HUES6 (cell line): ENCODE measurements at regions not wholly inside any gene's neighbourhood (a gene's known extent, or its start where the extent isn't known, plus 50 kb on each side); places are given as distances from the start of the nearest gene placed in this dataset.

Experiments used
- H3K27ac ChIP-seq: 2 replicates; pipeline ENCODE4 v1.7.0; 2013; ENCODE audit warnings: low read depth, mild to moderate bottlenecking, low read length, inconsistent platforms
- H3K27me3 ChIP-seq: 2 replicates; pipeline ENCODE4 v1.6.1; 2013; ENCODE audit warnings: low read length; ENCODE audit not compliant: control insufficient read depth, insufficient read depth
- H3K36me3 ChIP-seq: 2 replicates; pipeline ENCODE4 v1.6.1; 2013; ENCODE audit warnings: low read length; ENCODE audit not compliant: control insufficient read depth, insufficient read depth
- H3K4me1 ChIP-seq: 2 replicates; pipeline ENCODE4 v1.6.1; 2013; ENCODE audit warnings: low read length; ENCODE audit not compliant: control insufficient read depth, insufficient read depth
- H3K4me3 ChIP-seq: 2 replicates; pipeline ENCODE4 v1.5.1; 2013; ENCODE audit warnings: low read depth, low read length
- H3K9ac ChIP-seq: one replicate; pipeline ENCODE4 v1.6.1; 2013; ENCODE audit warnings: mild to moderate bottlenecking, low read length
- H3K9me3 ChIP-seq: 2 replicates; pipeline ENCODE4 v1.6.1; 2013; ENCODE audit warnings: low read depth, low read length; ENCODE audit not compliant: control insufficient read depth, insufficient read depth

DNA sequence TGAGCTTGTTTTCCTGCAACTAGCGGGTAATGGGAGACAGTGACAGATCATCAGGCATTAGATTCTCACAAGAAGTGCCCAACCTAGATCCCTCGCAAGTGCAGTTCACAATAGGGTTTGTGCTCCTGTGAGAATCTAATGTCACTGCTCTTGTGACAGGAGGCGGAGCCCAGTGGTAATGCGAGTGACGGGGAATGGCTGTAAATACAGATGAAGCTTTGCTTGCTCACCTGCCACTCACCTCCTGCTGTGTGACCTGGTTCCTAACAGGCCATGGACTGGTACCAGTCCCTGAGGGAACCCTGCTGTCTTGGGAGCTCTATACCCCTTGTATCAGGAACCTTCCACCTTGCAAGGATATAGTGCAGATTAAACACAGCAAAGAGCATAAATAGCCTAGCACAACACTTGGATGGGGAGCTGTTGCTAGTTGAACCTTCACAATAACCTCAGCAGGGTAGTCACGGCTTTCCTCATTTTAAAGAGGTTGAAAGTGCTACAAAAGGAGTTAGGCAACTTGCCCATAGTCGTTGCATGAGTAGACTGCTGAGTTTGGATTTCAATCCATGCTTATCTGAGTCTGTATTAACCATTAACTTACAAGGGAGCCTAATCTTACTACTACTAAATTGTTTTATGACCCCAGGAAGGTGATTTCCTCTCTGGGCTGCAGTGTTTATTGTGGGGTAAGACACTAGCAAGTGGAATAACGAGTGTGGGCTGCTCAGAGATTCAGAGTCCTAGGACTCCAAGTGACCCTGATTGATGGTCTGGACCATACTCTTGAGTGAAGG, 156.6 kb upstream of the ZFHX3 start:
- Histone ChIP-seq H3K27ac (no peak overlapping the region), H3K9me3 (peaks cover 12% of the 10 kb centered on the region), H3K27me3 (no peaks in the 10 kb centered on the region), H3K4me3 (no peak overlapping the region), H3K4me1 (no peaks in the 10 kb centered on the region), H3K9ac (no peak overlapping the region), H3K36me3 (no peaks in the 10 kb centered on the region)

DNA sequence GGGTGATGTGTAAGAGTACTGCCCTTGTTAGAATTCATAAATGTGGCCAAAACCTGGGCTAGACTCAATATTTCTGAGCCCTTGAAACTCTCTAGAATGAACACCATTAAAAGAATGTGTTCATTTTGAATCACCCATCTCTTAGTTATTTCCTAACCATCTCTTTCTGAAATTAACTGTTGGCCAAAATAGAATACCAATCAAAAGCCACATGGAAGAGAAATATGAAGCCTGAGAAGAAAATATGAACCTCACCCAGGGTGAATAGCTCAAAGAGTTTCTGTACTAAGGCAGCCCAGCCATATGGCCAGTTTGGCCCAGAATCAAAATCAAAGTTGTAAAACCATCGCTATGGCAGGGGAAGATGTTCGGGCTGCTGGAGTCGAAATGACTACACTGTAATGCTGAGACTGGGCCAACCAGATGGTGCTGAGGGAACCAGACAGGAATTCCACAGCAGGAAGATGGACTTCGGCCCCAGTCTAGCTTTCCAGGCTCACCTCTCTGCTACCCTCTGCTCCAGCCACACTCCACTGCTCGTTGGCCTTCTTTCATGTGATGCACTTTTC, 154.3 kb upstream of the ZFHX3 start:
- no peak overlapping the region for H3K9ac ChIP-seq
- no peaks in the 10 kb centered on the region for H3K36me3 ChIP-seq
- H3K27me3 ChIP-seq = no peaks in the 10 kb centered on the region
- no peaks in the 10 kb centered on the region for H3K4me1 ChIP-seq
- no peak overlapping the region for H3K4me3 ChIP-seq
- H3K27ac ChIP-seq = no peak overlapping the region
- H3K9me3 ChIP-seq = peaks cover 12% of the 10 kb centered on the region

DNA sequence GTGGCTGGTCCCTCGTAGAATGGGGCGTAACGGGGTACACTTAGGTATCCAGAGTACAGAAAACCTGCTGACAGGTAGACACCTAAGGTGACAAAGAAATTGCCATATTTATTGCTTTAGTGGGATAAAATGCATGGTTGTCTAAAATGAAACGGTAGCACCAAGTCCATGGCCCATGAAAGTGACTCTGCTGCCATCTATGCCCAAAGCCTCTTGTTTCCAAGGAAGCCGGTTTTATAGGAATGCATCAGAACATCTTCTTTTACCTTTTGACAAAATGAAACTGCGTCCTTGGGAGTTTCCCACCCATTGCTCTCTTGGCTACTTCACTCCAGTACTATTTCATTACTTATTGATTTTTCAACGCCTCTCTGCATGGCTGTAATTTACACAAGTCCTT, 151.3 kb upstream of the ZFHX3 start:
- Histone ChIP-seq H3K36me3 (no peaks in the 10 kb centered on the region), H3K9ac (no peak overlapping the region), H3K4me3 (no peak overlapping the region), H3K4me1 (no peaks in the 10 kb centered on the region), H3K27me3 (peaks cover 4% of the 10 kb centered on the region), H3K9me3 (peaks cover 7% of the 10 kb centered on the region), H3K27ac (no peak overlapping the region)

DNA sequence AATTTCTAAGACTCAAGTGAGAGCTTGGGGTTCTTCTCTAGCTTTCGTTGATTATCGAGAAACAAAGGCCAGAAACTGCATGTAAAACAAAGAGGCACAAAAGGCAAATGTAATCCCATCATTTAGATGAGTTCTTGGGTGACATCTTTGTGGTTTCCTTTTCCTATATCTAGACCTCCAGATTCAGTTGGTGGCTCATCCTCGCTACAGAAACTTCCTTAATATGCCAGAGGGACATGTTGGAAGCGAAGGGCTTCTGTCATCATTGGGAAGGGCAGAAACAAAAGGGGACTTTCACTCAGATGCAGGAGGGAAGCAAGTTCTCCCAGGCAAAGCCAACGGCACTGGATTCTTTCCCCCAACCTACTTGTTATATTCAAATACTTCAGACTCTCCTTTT, 150.6 kb upstream of the ZFHX3 start:
- Histone ChIP-seq H3K4me1 (no peaks in the 10 kb centered on the region), H3K36me3 (no peaks in the 10 kb centered on the region), H3K4me3 (no peak overlapping the region), H3K27me3 (peaks cover 4% of the 10 kb centered on the region), H3K9ac (no peak overlapping the region), H3K9me3 (peaks cover 3% of the 10 kb centered on the region; the same call in 1 of the 2 replicates), H3K27ac (no peak overlapping the region)

DNA sequence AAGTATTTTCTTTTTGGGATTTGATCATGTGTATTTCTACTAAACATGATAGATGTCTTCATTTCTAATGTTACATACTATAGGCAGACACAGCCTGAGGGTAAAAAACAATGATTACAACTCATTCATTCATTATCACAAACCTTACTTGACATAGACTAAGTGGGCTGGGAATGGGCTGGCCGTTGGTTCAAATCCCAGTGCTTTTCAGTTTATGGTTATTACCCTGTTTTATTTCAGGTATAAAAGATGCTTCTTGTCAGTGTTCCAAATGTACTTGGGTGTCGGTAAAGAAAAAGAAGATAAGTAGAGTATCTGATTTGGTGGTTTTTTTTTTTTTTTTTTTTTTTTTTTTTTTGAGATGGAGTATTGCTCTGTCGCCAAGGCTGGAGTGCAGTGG, 149.7 kb upstream of the ZFHX3 start:
- Histone ChIP-seq H3K27ac (no peak overlapping the region), H3K9ac (no peak overlapping the region), H3K27me3 (peaks cover 12% of the 10 kb centered on the region), H3K4me1 (no peaks in the 10 kb centered on the region), H3K4me3 (no peak overlapping the region), H3K9me3 (no peaks in the 10 kb centered on the region), H3K36me3 (no peaks in the 10 kb centered on the region)

DNA sequence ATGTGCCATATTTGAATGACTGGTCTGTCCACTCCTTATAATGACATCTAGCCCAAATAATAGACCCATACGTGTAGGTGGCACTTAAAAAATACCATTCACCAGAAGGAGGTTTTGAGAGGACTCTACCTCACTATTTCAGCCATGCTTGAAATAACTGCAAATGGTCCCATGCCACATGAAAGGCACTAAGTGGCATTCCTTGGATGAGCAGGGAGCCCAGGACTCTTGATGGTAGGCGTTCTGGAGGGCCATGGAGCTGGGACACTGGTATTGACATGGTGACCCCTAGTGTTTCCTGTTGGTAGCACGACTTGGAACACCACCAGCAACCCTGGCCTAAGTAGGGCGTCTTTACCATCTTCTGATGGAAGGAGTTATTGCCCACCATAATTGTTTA, 148.7 kb upstream of the ZFHX3 start:
- H3K4me1 ChIP-seq = no peaks in the 10 kb centered on the region
- H3K9me3 ChIP-seq = no peaks in the 10 kb centered on the region
- H3K4me3 ChIP-seq = no peak overlapping the region
- no peak overlapping the region for H3K27ac ChIP-seq
- no peak overlapping the region for H3K9ac ChIP-seq
- H3K36me3 ChIP-seq = no peaks in the 10 kb centered on the region
- peaks cover 22% of the 10 kb centered on the region for H3K27me3 ChIP-seq

DNA sequence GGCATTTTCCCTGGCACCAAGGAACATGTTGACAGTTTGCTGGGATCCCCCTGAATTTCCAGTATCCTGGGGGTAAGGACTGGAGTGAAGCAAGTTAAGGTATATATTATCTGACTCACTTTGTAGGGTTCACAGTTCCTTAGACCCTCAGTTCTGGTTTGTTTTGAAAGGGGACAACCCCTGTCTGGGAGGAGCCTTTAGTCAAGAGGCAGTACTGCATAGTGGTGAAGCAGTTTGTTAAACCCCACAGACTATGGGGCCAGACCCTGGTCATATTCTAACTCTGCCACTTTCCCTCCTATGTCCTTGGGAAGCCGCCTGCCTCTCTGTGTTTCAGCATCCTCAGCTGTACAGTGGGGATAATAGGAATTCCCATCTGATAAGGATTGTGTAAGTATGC, 145.5 kb upstream of the ZFHX3 start:
- Histone ChIP-seq H3K27me3 (peaks cover 37% of the 10 kb centered on the region), H3K4me1 (no peaks in the 10 kb centered on the region), H3K9me3 (no peaks in the 10 kb centered on the region), H3K4me3 (no peak overlapping the region), H3K9ac (no peak overlapping the region), H3K36me3 (no peaks in the 10 kb centered on the region), H3K27ac (no peak overlapping the region)

DNA sequence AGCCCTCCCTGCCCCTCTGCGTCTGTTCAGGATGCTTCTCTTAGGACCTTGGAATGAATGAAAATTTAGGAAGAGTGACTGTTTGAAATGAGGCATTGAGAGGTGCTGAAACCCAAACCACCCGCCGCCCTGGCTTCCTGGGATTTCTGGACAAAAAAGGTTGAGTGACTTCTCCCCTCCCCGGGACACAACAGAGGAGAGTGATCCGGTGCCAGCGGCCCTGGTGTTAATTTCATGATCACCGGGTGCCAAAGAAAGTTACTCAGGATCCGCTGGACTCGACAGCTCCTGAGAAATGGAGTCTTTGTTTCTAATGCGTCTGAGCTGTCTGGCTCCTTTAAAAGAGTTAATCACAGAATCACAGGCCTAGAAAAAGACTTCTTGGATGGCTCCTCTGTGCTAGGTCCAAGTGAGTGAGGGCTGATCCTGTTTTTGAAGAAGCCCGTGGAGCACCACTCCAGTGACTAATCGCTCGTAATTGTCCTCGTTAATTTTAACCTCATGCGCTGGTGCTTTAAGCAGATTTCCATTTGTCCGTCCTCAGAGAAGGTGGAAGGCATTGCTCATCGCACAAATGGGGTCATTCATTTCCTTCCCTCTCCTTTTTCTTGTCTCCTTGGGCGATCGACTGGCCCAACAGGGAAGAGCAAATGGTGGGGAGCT, 144.4 kb upstream of the ZFHX3 start:
- no peaks in the 10 kb centered on the region for H3K36me3 ChIP-seq
- H3K9ac ChIP-seq = no peak overlapping the region
- H3K9me3 ChIP-seq = no peaks in the 10 kb centered on the region
- H3K27ac ChIP-seq = no peak overlapping the region
- peaks cover 37% of the 10 kb centered on the region for H3K27me3 ChIP-seq
- H3K4me3 ChIP-seq = no peak overlapping the region
- H3K4me1 ChIP-seq = no peaks in the 10 kb centered on the region

DNA sequence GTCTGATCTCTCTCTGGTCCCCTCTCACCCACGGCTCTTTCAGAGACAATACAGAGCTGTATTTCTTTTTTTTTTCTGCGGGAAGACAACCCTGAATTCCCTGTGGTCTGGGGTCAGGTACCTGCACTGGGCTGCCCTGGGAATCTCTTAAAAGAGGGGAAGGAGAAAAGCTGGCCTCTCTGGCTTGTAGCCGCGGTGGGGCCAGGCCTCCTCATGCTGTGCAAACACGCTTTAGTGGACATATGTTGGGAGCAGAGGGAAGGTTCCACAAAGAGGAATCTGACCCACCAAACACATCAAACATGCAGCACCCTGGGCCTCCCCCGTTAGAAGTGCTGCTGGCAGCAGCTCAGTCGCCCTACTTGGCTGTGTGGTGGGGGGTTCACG, 143.7 kb upstream of the ZFHX3 start:
- no peaks in the 10 kb centered on the region for H3K36me3 ChIP-seq
- no peaks in the 10 kb centered on the region for H3K9me3 ChIP-seq
- peaks cover 37% of the 10 kb centered on the region for H3K27me3 ChIP-seq
- H3K4me1 ChIP-seq = no peaks in the 10 kb centered on the region
- no peak overlapping the region for H3K27ac ChIP-seq
- no peak overlapping the region for H3K4me3 ChIP-seq
- no peak overlapping the region for H3K9ac ChIP-seq

DNA sequence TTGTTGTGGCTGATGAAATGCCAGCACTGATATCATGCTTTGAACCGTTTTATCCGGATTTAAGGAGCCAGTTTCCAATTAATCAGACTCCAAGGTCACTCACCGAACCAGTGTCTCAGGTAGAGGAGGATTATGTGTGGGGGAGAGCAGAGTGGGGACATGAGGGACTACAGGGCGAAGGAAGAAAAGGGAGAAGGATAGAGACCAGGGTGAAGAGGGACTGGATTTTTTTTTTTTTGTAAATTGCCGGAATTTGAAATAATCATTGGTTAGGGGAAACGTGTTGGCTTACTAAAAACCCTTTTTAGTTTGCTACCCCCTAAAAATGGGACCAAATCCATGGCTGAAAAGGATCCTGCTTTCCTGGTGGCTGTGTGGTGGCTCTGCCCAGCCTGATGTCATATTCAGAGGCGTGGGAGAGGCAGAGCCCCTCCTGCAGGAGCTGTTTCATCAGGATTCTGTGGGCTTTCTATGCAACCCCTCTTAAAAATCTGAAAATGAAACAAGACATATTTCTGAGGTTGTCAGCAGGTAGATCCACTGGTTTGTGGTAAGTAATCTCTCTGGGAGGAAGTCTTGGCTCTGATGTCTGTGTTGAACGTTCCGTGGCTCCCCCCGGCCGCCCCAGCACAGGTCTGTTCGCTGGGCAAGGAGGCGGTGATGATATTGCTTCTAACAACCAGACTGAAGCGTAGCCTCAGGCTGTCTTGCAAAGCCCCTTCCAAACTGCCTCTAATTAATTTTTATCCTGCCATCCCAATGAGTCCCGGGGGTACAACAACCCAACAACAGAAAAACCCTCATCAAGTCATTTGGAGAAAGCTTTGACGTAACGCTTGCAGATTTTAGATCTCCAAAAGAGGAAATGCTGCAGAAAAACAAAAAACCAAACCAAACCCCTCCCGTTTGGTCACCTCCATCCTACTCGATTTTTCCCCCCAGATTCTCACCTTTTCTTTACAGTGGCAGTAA, 143.0 kb upstream of the ZFHX3 start:
- no peak overlapping the region for H3K9ac ChIP-seq
- peaks cover 37% of the 10 kb centered on the region for H3K27me3 ChIP-seq
- H3K36me3 ChIP-seq = no peaks in the 10 kb centered on the region
- no peak overlapping the region for H3K27ac ChIP-seq
- no peak overlapping the region for H3K4me3 ChIP-seq
- no peaks in the 10 kb centered on the region for H3K4me1 ChIP-seq
- no peaks in the 10 kb centered on the region for H3K9me3 ChIP-seq
